D721Med (cell line): ENCODE measurements at regions not wholly inside any gene's neighbourhood (a gene's known extent, or its start where the extent isn't known, plus 50 kb on each side); places are given as distances from the start of the nearest gene placed in this dataset.
"Not testable (repeated sequence)": the region's sequence is repeated elsewhere in the genome, so short reads cannot be mapped to it uniquely, and the experiment has no call there.

ENCODE experiments used
- DNase-seq: peaks from one replicate; pipeline ENCODE4 v3.0.0; 2011; ENCODE audit warnings: low spot score; ENCODE audit not compliant: insufficient read length
- FAIRE-seq: peaks from 2 replicates; lab custom pipeline; 2011; peaks lifted over from hg19 to GRCh38; lab: Jason Lieb, UNC
- TF ChIP-seq, protein P1 (sequence below): IDR thresholded peaks from 2 replicates; pipeline ENCODE4 v1.5.1; 2012; ENCODE audit warnings: mild to moderate bottlenecking, control low read depth; ENCODE audit not compliant: insufficient read depth; ENCODE audit errors: missing control alignments

DNA sequence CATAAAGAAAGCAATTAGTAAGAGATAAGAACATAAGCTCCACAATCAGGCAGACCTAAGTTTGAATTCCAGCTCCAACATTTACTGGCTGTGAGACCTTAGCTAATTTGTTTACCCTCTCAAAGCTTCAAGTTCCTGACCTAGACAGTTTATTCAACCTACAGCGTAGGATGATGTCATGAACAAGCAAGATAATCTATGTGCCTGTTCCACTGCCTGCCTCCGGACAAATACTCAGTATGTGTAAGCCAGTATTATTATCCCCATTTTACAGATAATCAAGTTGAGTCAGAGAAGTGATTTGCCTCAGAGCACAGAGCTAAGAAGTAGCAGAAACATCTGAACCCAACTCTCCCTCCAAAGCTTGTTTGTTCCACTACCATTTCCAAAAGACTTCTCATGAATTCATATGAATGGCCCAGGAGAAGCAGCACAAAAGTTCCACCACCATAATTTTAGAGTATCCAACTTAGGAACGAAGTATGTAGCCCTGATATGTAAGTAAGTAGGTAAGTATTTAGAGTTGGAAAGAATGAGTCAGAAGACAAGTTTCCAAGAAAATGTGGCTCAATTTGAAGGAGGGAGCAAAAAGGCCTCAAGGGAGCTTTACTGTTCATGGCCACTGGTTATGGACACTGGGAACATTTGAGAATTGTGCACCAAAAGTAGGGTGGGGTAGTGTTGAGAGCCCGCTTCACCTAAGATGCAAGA is 398.2 kb downstream of the NFIB start:
- no peak for FAIRE-seq
- TF ChIP-seq, protein P1, sequence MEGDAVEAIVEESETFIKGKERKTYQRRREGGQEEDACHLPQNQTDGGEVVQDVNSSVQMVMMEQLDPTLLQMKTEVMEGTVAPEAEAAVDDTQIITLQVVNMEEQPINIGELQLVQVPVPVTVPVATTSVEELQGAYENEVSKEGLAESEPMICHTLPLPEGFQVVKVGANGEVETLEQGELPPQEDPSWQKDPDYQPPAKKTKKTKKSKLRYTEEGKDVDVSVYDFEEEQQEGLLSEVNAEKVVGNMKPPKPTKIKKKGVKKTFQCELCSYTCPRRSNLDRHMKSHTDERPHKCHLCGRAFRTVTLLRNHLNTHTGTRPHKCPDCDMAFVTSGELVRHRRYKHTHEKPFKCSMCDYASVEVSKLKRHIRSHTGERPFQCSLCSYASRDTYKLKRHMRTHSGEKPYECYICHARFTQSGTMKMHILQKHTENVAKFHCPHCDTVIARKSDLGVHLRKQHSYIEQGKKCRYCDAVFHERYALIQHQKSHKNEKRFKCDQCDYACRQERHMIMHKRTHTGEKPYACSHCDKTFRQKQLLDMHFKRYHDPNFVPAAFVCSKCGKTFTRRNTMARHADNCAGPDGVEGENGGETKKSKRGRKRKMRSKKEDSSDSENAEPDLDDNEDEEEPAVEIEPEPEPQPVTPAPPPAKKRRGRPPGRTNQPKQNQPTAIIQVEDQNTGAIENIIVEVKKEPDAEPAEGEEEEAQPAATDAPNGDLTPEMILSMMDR: no peak
- DNase-seq: no peak

DNA sequence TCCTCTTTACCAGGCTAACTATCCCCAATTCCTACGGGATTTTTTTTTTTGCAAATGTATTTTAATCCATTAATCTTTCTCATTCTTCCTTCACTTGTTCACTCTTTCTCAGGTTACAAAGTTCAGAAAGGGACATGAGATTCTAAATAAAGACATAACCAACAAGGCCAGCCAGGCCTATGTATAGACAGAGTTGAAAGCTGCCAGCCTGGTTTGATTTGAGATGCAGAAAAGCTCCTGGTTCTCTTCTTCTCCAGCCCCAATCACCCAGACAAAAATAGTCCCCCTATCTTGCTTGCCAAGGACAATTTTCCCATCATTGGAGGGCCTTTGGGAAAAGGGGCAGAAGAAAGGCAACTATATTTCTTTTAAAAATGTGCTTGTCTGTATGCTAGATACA is 398.8 kb downstream of the NFIB start:
- DNase-seq (no peak), FAIRE-seq (no peak)
- TF ChIP-seq, protein P1: no peak

DNA sequence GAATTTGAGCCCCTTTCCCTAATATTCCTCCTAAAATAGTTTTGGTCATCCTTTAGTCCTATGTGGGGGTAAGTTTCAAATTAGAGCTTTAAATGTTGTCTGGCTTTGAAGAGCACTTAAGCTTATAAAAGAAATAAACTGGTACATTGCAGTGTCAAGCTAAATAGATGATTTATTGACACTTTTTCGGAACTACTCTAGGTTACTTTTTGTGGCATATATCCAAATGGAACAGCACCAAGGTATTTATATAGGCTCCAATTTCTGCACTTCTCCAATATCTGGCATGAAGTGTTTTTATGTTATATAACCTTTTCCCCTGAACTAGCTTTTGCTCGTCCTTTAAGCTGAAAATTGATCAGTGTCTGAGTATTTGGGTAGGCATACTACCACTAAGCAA is 402.5 kb downstream of the NFIB start:
- FAIRE-seq: no peak
- TF ChIP-seq, protein P1: no peak
- DNase-seq: no peak

DNA sequence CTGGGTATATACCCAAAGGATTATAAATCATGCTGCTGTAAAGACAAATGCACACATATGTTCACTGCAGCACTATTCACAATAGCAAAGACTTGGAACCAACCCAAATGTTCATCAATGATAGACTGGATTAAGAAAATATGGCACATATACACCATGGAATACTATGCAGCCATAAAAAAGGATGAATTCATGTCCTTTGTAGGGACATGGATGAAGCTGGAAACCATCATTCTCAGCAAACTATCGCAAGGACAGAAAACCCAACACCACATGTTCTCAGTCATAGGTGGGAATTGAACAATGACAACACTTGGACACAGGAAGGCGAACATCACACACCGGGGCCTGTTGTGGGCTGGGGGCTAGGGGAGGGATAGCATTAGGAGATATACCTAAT is 406.1 kb downstream of the NFIB start:
- FAIRE-seq, DNase-seq: not testable (repeated sequence)

DNA sequence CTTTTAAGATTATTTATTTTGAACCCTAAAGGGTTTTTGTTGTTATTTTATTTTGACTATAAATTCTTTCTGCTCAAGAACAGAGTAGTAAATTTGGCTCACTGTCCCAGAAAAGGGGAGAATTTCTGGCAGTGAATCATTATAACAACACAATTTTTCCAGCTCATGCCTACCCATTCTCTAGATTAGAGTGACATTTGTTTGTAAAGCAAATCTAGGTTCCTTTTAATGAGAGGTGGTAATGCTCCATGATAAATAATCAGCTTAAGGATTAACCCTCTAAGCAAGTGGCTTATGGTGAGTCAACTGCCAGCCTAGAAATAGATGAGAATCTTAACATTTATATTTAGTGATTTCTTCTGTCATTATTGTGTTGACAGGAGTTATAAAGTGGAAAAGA is 409.2 kb downstream of the NFIB start:
- no peak for DNase-seq
- FAIRE-seq: peak; percentile 91
- TF ChIP-seq, protein P1: no peak

DNA sequence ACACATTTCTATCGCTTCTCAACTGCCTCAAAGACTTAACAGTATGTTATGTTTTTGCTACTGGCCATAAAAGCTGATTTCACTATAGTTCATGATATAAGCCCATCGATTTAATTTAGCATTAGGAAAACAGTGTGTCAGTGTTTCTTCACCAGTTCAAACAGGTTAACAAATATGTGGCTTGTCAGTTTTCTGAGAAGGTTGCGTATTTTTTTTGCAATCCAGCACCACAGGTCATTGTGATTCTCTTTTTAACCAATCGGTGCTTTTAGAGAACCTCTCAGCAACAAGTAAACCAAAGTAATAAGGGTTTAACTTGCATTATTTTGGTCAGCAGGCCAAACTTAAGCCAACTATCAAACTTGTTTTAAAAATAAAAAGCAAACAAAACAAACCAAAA is 409.6 kb downstream of the NFIB start:
- TF ChIP-seq, protein P1: no peak
- DNase-seq: no peak
- FAIRE-seq: no peak

DNA sequence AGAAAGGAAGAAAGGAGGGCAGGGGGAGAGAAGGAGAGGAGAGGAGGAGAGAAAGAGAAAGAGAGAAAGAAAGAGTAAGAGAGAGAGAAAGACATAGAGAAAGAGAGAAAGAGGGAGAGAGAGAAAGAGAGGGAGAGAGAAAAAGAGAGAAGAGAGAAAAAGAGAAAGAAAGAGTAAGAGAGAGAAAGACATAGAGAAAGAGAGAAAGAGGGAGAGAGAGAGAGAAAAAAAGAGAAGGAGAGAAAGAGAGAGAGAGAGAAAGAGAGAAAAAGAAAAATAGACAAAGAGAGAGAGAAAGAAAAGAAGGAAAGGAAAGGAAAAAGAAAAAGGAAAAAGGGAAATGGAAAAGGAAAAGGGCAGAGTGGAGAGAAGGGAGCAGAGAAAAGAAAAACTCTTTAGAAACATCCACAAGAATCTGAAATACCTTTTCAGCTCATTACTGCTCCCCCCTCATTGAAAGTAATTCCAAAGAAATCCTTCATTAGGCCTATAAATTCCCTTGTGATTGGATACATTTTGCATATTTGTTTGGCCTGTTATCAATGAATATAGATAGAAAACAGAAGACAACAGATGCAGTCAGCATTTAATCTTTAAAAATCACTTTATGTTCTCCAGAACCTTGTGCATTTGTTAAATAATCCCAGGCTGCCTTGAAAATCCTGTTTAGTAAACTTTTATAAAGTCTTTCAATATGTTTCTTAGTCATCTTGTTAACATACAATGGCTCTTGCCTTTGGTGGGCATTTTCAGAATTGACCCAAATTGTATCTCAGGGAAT is 411.5 kb downstream of the NFIB start:
- FAIRE-seq: no peak
- no peak for DNase-seq
- TF ChIP-seq, protein P1: no peak
